Calu3 (cell line): ENCODE measurements at regions not wholly inside any gene's neighbourhood (a gene's known extent, or its start where the extent isn't known, plus 50 kb on each side); places are given as distances from the start of the nearest gene placed in this dataset.

Source experiments
- BruUV-seq: library from RNA; stranded (reverse); fragments of 400-500 nt; replicated peaks from 2 replicates; lab custom pipeline; 2021; lab: Mats Ljungman, UMichigan
- CTCF ChIA-PET: fragments of 300-600 bp; sonication (Branson Sonifier 250); formaldehyde crosslinking; loops from one replicate; lab custom pipeline; 2022; ENCODE audit warnings: antibody characterized with exemption; lab: Charles Lee
- DNase-seq: peaks from one replicate; pipeline ENCODE4 v3.0.0; 2022
- H3K27ac Mint-ChIP-seq: one replicate; pipeline ENCODE4 v1.8.0; 2022; ENCODE audit warnings: mixed read lengths; ENCODE audit not compliant: unreplicated experiment
- H3K27me3 Mint-ChIP-seq: one replicate; pipeline ENCODE4 v1.8.0; 2022; ENCODE audit warnings: mixed read lengths; ENCODE audit not compliant: unreplicated experiment
- H3K36me3 Mint-ChIP-seq: one replicate; pipeline ENCODE4 v1.8.0; 2022; ENCODE audit warnings: mild to moderate bottlenecking, moderate library complexity, mixed read lengths; ENCODE audit not compliant: insufficient read depth, unreplicated experiment
- H3K4me1 Mint-ChIP-seq: one replicate; pipeline ENCODE4 v1.8.0; 2022; ENCODE audit warnings: mild to moderate bottlenecking, low read depth, mixed read lengths; ENCODE audit not compliant: unreplicated experiment
- H3K4me3 Mint-ChIP-seq: one replicate; pipeline ENCODE4 v1.8.0; 2022; ENCODE audit warnings: mild to moderate bottlenecking, low read depth, moderate library complexity, mixed read lengths; ENCODE audit not compliant: unreplicated experiment
- H3K9me3 Mint-ChIP-seq: one replicate; pipeline ENCODE4 v1.8.0; 2022; ENCODE audit warnings: low read depth, mixed read lengths; ENCODE audit not compliant: unreplicated experiment
- CTCF ChIP-seq: fragments of 200-600 bp; IDR thresholded peaks from one replicate; pipeline ENCODE4 v1.8.0; 2022; ENCODE audit warnings: antibody characterized with exemption; ENCODE audit not compliant: unreplicated experiment
- intact Hi-C: fragments of 100-400 bp; cut with micrococcal nuclease; formaldehyde crosslinking; loops from one replicate; pipeline ENCODE4 v1.10.0; 2022; ENCODE audit not compliant: unreplicated experiment

- no peak for TF ChIP-seq CTCF
- no TSS peak for BruUV-seq
- Mint-ChIP-seq H3K4me3 (no peak overlapping the region), H3K36me3 (no peaks in the 10 kb centered on the region), H3K4me1 (no peaks in the 10 kb centered on the region), H3K27ac (no peak overlapping the region), H3K27me3 (no peaks in the 10 kb centered on the region), H3K9me3 (no peaks in the 10 kb centered on the region)
- intact Hi-C loops: loop anchor here (1.0 kb wide), 1 partner anchor 20 kb away; no protein-coding TSS in a partner anchor
- CTCF ChIA-PET: no interaction called here
- DNase-seq: no peak
Observed at GRCh38 chr20:6483727-6484126, 283.8 kb upstream of the BMP2 start.

GRCh38 chr20:6482486-6482885 is 285.0 kb upstream of the BMP2 start:
- no peak for DNase-seq
- Mint-ChIP-seq H3K27me3 (no peaks in the 10 kb centered on the region), H3K9me3 (no peaks in the 10 kb centered on the region), H3K4me3 (no peak overlapping the region), H3K27ac (no peak overlapping the region), H3K36me3 (no peaks in the 10 kb centered on the region), H3K4me1 (no peaks in the 10 kb centered on the region)
- TF ChIP-seq CTCF: no peak
- CTCF ChIA-PET: interaction anchor here (0.7 kb wide), 1 partner anchor 130 kb away, joined by 5 read pairs; no protein-coding TSS in a partner anchor
- no TSS peak for BruUV-seq
- intact Hi-C loops: no loop called here

- CTCF ChIA-PET: interaction anchor here (0.6 kb wide), 1 partner anchor 354 kb away, joined by 4 read pairs; no protein-coding TSS in a partner anchor
- H3K4me1 Mint-ChIP-seq: no peaks in the 10 kb centered on the region
- TF ChIP-seq CTCF: no peak
- BruUV-seq: no TSS peak
- DNase-seq: no peak
- no peak overlapping the region for H3K27ac Mint-ChIP-seq
- no peak overlapping the region for H3K4me3 Mint-ChIP-seq
- H3K27me3 Mint-ChIP-seq: no peaks in the 10 kb centered on the region
- intact Hi-C loops: no loop called here
- H3K36me3 Mint-ChIP-seq: no peaks in the 10 kb centered on the region
- no peaks in the 10 kb centered on the region for H3K9me3 Mint-ChIP-seq
Observed at GRCh38 chr20:6480328-6481200, 286.9 kb upstream of the BMP2 start.

GRCh38 chr20:6473197-6473596 is 294.3 kb upstream of the BMP2 start:
- CTCF ChIA-PET: interaction anchor here (1.0 kb wide), 1 partner anchor 15 kb away, joined by 3 read pairs; no protein-coding TSS in a partner anchor
- intact Hi-C loops: no loop called here
- no peak for DNase-seq
- Mint-ChIP-seq H3K4me3 (no peak overlapping the region), H3K27ac (no peak overlapping the region), H3K36me3 (no peaks in the 10 kb centered on the region), H3K27me3 (no peaks in the 10 kb centered on the region), H3K9me3 (no peaks in the 10 kb centered on the region), H3K4me1 (no peaks in the 10 kb centered on the region)
- TF ChIP-seq CTCF: no peak
- no TSS peak for BruUV-seq
